SK-N-SH (cell line): ENCODE measurements at regions not wholly inside any gene's neighbourhood (a gene's known extent, or its start where the extent isn't known, plus 50 kb on each side); places are given as distances from the start of the nearest gene placed in this dataset.
A peak's percentile ranks its signal among the peaks of the same experiment; 100 is the strongest.

Source experiments
- CTCF ChIA-PET: fragments of 300-600, 350-600 bp; formaldehyde crosslinking; extraction: SDS; loops from one replicate; lab custom pipeline; 2021; lab: Yijun Ruan, JAX
- POLR2A ChIA-PET: fragments of 350-600 bp; sonication (Branson Sonifier 250); formaldehyde crosslinking; extraction: SDS; loops from one replicate; lab custom pipeline; 2020; ENCODE audit warnings: antibody characterized with exemption, inconsistent platforms; lab: Yijun Ruan, JAX
- DNase-seq: peaks from one replicate; pipeline ENCODE4 v3.0.0; 2012
- H2AFZ ChIP-seq: fragments of 200-600 bp; sonication (generic); 2 replicates; pipeline ENCODE4 v1.8.1; 2016; ENCODE audit warnings: antibody characterized with exemption, mild to moderate bottlenecking, low read depth
- H3F3A ChIP-seq: fragments of 200-600 bp; sonication (generic); replicated peaks from 2 replicates; pipeline ENCODE3; 2016; ENCODE audit warnings: antibody characterized with exemption, mild to moderate bottlenecking; ENCODE audit not compliant: insufficient read depth
- H3K27ac ChIP-seq, 2 experiments: fragments of 200-500 bp in 1 of 2; fragments of 200-600 bp in 1 of 2; sonication (Bioruptor generic) in 1 of 2; sonication (generic), shearing (Covaris generic) in 1 of 2; 2 replicates each; pipeline versions ENCODE4 v1.5.1 to v1.6.1; 2014 to 2016; ENCODE audit warnings: low read depth in 2 of 2, inconsistent platforms in 1 of 2, low read length in 1 of 2, mild to moderate bottlenecking in 1 of 2, mixed read lengths in 1 of 2
- H3K27me3 ChIP-seq: fragments of 200-600 bp; sonication (generic), shearing (Covaris generic); 2 replicates; pipeline ENCODE4 v1.6.1; 2016; ENCODE audit warnings: mixed run types; ENCODE audit not compliant: insufficient read depth
- H3K36me3 ChIP-seq, 2 experiments: fragments of 200-500 bp in 1 of 2; fragments of 200-600 bp in 1 of 2; sonication (Bioruptor generic) in 1 of 2; sonication (generic) in 1 of 2; replicated peaks in 1 of 2; 2 replicates each; pipeline versions ENCODE3 to v1.5.1; 2014 to 2016; ENCODE audit warnings: low read length in 1 of 2, mild to moderate bottlenecking in 1 of 2; ENCODE audit not compliant: insufficient read depth in 2 of 2, control insufficient read depth in 1 of 2
- H3K4me1 ChIP-seq, 2 experiments: fragments of 200-500 bp in 1 of 2; fragments of 200-600 bp in 1 of 2; sonication (Bioruptor generic) in 1 of 2; sonication (generic), shearing (Covaris generic) in 1 of 2; 2 replicates each; pipeline versions ENCODE4 v1.5.1 to v1.6.1; 2014 to 2016; ENCODE audit warnings: low read depth in 1 of 2, low read length in 1 of 2, mixed run types in 1 of 2; ENCODE audit not compliant: insufficient read depth in 2 of 2, control insufficient read depth in 1 of 2
- H3K4me2 ChIP-seq: fragments of 200-600 bp; sonication (generic), shearing (Covaris generic); 2 replicates; pipeline ENCODE4 v1.6.1; 2017; ENCODE audit warnings: mixed run types
- H3K4me3 ChIP-seq, 2 experiments: fragments of 200-500 bp in 1 of 2; fragments of 200-600 bp in 1 of 2; sonication (Bioruptor generic) in 1 of 2; sonication (generic), shearing (Covaris generic) in 1 of 2; 2 replicates each; pipeline versions ENCODE4 v1.5.1 to v1.8.1; 2014 to 2016; ENCODE audit warnings: low read depth in 2 of 2, inconsistent platforms in 1 of 2, low read length in 1 of 2, mild to moderate bottlenecking in 1 of 2, mixed read lengths in 1 of 2, moderate library complexity in 1 of 2
- H3K79me2 ChIP-seq: fragments of 200-600 bp; sonication (generic); 2 replicates; pipeline ENCODE4 v1.8.1; 2017; ENCODE audit warnings: mild to moderate bottlenecking; ENCODE audit not compliant: insufficient read depth
- H3K9ac ChIP-seq: fragments of 200-600 bp; sonication (generic); 2 replicates; pipeline ENCODE4 v1.6.1; 2017; ENCODE audit warnings: mixed run types
- H3K9me2 ChIP-seq: fragments of 200-600 bp; sonication (generic); 2 replicates; pipeline ENCODE4 v1.6.1; 2017; ENCODE audit warnings: mixed run types
- H3K9me3 ChIP-seq: fragments of 200-600 bp; sonication (generic); 2 replicates; pipeline ENCODE4 v1.6.1; 2017; ENCODE audit warnings: mixed run types, mild to moderate bottlenecking, moderate library complexity
- H4K20me1 ChIP-seq: fragments of 200-600 bp; sonication (generic); 2 replicates; pipeline ENCODE4 v1.6.1; 2017; ENCODE audit warnings: mild to moderate bottlenecking, mixed run types; ENCODE audit not compliant: insufficient read depth
- CTCF ChIP-seq: fragments of 200-600 bp; sonication (generic); IDR thresholded peaks from 2 replicates; pipeline ENCODE4 v1.6.1; 2017; ENCODE audit warnings: antibody characterized with exemption, mild to moderate bottlenecking, moderate library complexity
- ELF1 ChIP-seq: IDR thresholded peaks from 2 replicates; pipeline ENCODE4 v1.4.0; 2012
- EP300 ChIP-seq, 2 experiments: IDR thresholded peaks; 2 replicates each; pipeline versions ENCODE4 v1.4.0 to v1.6.1; 2012; ENCODE audit warnings: borderline replicate concordance in 1 of 2, low read depth in 1 of 2, low read length in 1 of 2
- EZH2phosphoT487 ChIP-seq: fragments of 200-600 bp; sonication (generic); IDR thresholded peaks from 2 replicates; pipeline ENCODE4 v1.6.1; 2017; ENCODE audit warnings: low read depth, mixed run types, mild to moderate bottlenecking, antibody characterized with exemption, moderate library complexity, borderline replicate concordance
- FOSL2 ChIP-seq: IDR thresholded peaks from 2 replicates; pipeline ENCODE4 v1.4.0; 2012; ENCODE audit warnings: low read depth, mild to moderate bottlenecking, moderate library complexity, borderline replicate concordance
- FOXM1 ChIP-seq: IDR thresholded peaks from 2 replicates; pipeline ENCODE4 v1.4.0; 2012; ENCODE audit warnings: low read depth, mild to moderate bottlenecking
- JUND ChIP-seq: IDR thresholded peaks from 2 replicates; pipeline ENCODE4 v1.4.0; 2012
- MAX ChIP-seq: IDR thresholded peaks from 2 replicates; pipeline ENCODE4 v1.4.0; 2012; ENCODE audit warnings: low read depth
- MEF2A ChIP-seq: IDR thresholded peaks from 2 replicates; pipeline ENCODE4 v1.4.0; 2012; ENCODE audit warnings: low read depth, borderline replicate concordance
- PBX3 ChIP-seq: IDR thresholded peaks from 2 replicates; pipeline ENCODE4; 2012
- POLR2AphosphoS5 ChIP-seq: IDR thresholded peaks from 2 replicates; pipeline ENCODE4 v1.6.1; 2012; ENCODE audit warnings: low read depth, low read length
- TCF12 ChIP-seq: IDR thresholded peaks from 2 replicates; pipeline ENCODE4 v1.4.0; 2012
- TEAD4 ChIP-seq: IDR thresholded peaks from 2 replicates; pipeline ENCODE4 v1.4.0; 2012; ENCODE audit warnings: mild to moderate bottlenecking, borderline replicate concordance; ENCODE audit not compliant: insufficient read depth
- USF1 ChIP-seq: IDR thresholded peaks from 2 replicates; pipeline ENCODE4 v1.4.0; 2012; ENCODE audit warnings: low read depth, borderline replicate concordance
- USF2 ChIP-seq: fragments of 150-350 bp; IDR thresholded peaks from 2 replicates; pipeline ENCODE4 v1.6.1; 2017; ENCODE audit warnings: antibody characterized with exemption, low read length, low read depth, borderline replicate concordance
- WGBS: methylation state at CpG from one replicate; pipeline ENCODE4 v1.1.6; 2017; ENCODE audit warnings: low lambda C conversion rate; 5-methylcytosine and 5-hydroxymethylcytosine counted together

- POLR2A ChIA-PET: no interaction called here
- Histone ChIP-seq H4K20me1 (no peaks in the 10 kb centered on the region), H3K79me2 (no peaks in the 10 kb centered on the region), H3K4me3 (no peak overlapping the region)
- TF ChIP-seq EZH2phosphoT487 (no peak), TCF12 (no peak)
- TF ChIP-seq, all 33 proteins: peak for 0
- Histone ChIP-seq H3K4me1 (peaks cover 0 to 2% of the 10 kb centered on the region in 2 experiments; a peak in 3 of 4 replicates), H3K27ac (no peak overlapping the region), H3K27me3 (no peaks in the 10 kb centered on the region), H3F3A (no peaks in the 10 kb centered on the region), H3K4me2 (no peak overlapping the region), H3K9me3 (no peaks in the 10 kb centered on the region), H3K9me2 (no peaks in the 10 kb centered on the region), H3K9ac (no peak overlapping the region), H2AFZ (no peak overlapping the region), H3K36me3 (no peaks in the 10 kb centered on the region)
- no peak for DNase-seq
- CTCF ChIA-PET: interaction anchor here (1.4 to 1.6 kb wide), 2 partner anchors 11 to 57 kb away, joined by 3 to 4 read pairs; no protein-coding TSS in a partner anchor
- 88% methylated on average over 7 of the region's 7 CpGs for WGBS
Observed at GRCh38 chr6:109243863-109244825, 138.1 kb downstream of the CD164 start.

- Histone ChIP-seq H3K36me3 (no peaks in the 10 kb centered on the region), H3K4me1 (peaks cover 0 to 2% of the 10 kb centered on the region in 2 experiments; a peak in 3 of 4 replicates), H3K9me2 (no peaks in the 10 kb centered on the region), H2AFZ (peak overlapping the region; percentile 50; the same call in 1 of the 2 replicates), H3K27me3 (no peaks in the 10 kb centered on the region), H3K4me2 (no peak overlapping the region; the same call in 1 of the 2 replicates), H4K20me1 (no peaks in the 10 kb centered on the region), H3K27ac (peak overlapping the region in 1 of 2 experiments; percentile 34; a peak in 2 of 4 replicates), H3K79me2 (no peaks in the 10 kb centered on the region)
- CTCF ChIA-PET: interaction anchor here (1.4 to 1.6 kb wide), 2 partner anchors 10 to 55 kb away, joined by 3 to 4 read pairs; no protein-coding TSS in a partner anchor
- DNase-seq: no peak
- WGBS: 30% methylated on average over 3 of the region's 3 CpGs
- TF ChIP-seq POLR2AphosphoS5 (no peak), FOSL2 (peak; percentile 73), TEAD4 (no peak), PBX3 (0 out of 2 replicates have a peak, but pooled peaks have one; percentile 9), EP300 (IDR thresholded peaks at IDR 0.05; ENCODE audit: borderline replicate concordance in 1 of 2, low read depth in 1 of 2, low read length in 1 of 2) (peak in 1 of 2 experiments; percentile 32; a peak in 1 of 4 replicates), JUND (peak; percentile 57), TCF12 (peak; percentile 59)
- TF ChIP-seq, all 33 proteins: peak for 5
- Histone ChIP-seq H3F3A (no peaks in the 10 kb centered on the region), H3K9ac (no peak overlapping the region), H3K4me3 (no peak overlapping the region), H3K9me3 (no peaks in the 10 kb centered on the region)
- POLR2A ChIA-PET: no interaction called here
Observed at GRCh38 chr6:109242925-109243324, 139.3 kb downstream of the CD164 start.

- no peaks in the 10 kb centered on the region for H3K27me3 ChIP-seq
- CTCF ChIA-PET: interaction anchor here (1.3 to 1.5 kb wide), 2 partner anchors 11 to 15 kb away, joined by 3 to 6 read pairs; no protein-coding TSS in a partner anchor
- no peaks in the 10 kb centered on the region for H3F3A ChIP-seq
- no peak overlapping the region for H3K27ac ChIP-seq
- WGBS: 87% methylated on average over 2 of the region's 2 CpGs
- no peak overlapping the region for H3K9ac ChIP-seq
- no peak for DNase-seq
- H3K36me3 ChIP-seq: no peaks in the 10 kb centered on the region
- H3K4me2 ChIP-seq: no peak overlapping the region
- H3K9me2 ChIP-seq: no peaks in the 10 kb centered on the region
- H3K79me2 ChIP-seq: no peaks in the 10 kb centered on the region
- POLR2A ChIA-PET: no interaction called here
- no peak overlapping the region for H3K4me3 ChIP-seq
- no peaks in the 10 kb centered on the region for H3K9me3 ChIP-seq
- no peak overlapping the region for H2AFZ ChIP-seq
- H4K20me1 ChIP-seq: no peaks in the 10 kb centered on the region
- peaks cover 0 to 2% of the 10 kb centered on the region in 2 experiments; a peak in 3 of 4 replicates for H3K4me1 ChIP-seq
- TF ChIP-seq USF2 (no peak), CTCF (no peak), MAX (no peak), FOXM1 (no peak), FOSL2 (no peak), MEF2A (no peak), USF1 (no peak), ELF1 (no peak)
Observed at GRCh38 chr6:109242029-109242428, 140.2 kb downstream of the CD164 start.
